ENCODE measurements at regions not wholly inside any gene's neighbourhood (a gene's known extent, or its start where the extent isn't known, plus 50 kb on each side); places are given as distances from the start of the nearest gene placed in this dataset.

- TF ChIP-seq, protein P1, sequence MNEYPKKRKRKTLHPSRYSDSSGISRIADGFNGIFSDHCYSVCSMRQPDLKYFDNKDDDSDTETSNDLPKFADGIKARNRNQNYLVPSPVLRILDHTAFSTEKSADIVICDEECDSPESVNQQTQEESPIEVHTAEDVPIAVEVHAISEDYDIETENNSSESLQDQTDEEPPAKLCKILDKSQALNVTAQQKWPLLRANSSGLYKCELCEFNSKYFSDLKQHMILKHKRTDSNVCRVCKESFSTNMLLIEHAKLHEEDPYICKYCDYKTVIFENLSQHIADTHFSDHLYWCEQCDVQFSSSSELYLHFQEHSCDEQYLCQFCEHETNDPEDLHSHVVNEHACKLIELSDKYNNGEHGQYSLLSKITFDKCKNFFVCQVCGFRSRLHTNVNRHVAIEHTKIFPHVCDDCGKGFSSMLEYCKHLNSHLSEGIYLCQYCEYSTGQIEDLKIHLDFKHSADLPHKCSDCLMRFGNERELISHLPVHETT (tag by site-specific recombination; IDR thresholded peaks at IDR 0.05), result no peak
- TF ChIP-seq ZNF24 (tag by site-specific recombination; IDR thresholded peaks at IDR 0.05) (no peak), ZNF394 (tag by site-specific recombination; IDR thresholded peaks at IDR 0.05; ENCODE audit: borderline replicate concordance) (no peak), ZNF18 (tag by site-specific recombination; IDR thresholded peaks at IDR 0.05) (no peak), ZNF623 (tag by site-specific recombination; IDR thresholded peaks at IDR 0.05) (no peak), KLF16 (tag by site-specific recombination; IDR thresholded peaks at IDR 0.05) (no peak), CTCF (tag by site-specific recombination; IDR thresholded peaks at IDR 0.05) (no peak), HOXA7 (CRISPR knock-in tag; IDR thresholded peaks at IDR 0.05; ENCODE audit: borderline replicate concordance) (no peak)
These were observed 277.5 kb downstream of the RASSF9 start for GRCh38 chr12:85558684-85559083.

Measured in HEK293 (cell line).